Neural cell (in vitro differentiated cells): ENCODE measurements at regions not wholly inside any gene's neighbourhood (a gene's known extent, or its start where the extent isn't known, plus 50 kb on each side); places are given as distances from the start of the nearest gene placed in this dataset.

Source experiments
- H2AFZ ChIP-seq: fragments of 200-600, 300-800 bp; sonication (generic), shearing (Covaris generic); 2 replicates; pipeline ENCODE4 v1.6.0; 2014; ENCODE audit warnings: low read depth, mild to moderate bottlenecking, antibody characterized with exemption, low read length, moderate library complexity
- H3F3A ChIP-seq: fragments of 200-600 bp; shearing (Covaris generic); 2 replicates; pipeline ENCODE4 v1.6.1; 2016; ENCODE audit warnings: mild to moderate bottlenecking, moderate library complexity, mixed read lengths, antibody characterized with exemption, low read length; ENCODE audit not compliant: insufficient read depth, poor library complexity, severe bottlenecking
- H3K27ac ChIP-seq: fragments of 200-600, 300-800 bp; sonication (generic), shearing (Covaris generic); 2 replicates; pipeline ENCODE4 v1.5.1; 2014; ENCODE audit warnings: mild to moderate bottlenecking, low read length, moderate library complexity
- H3K27me3 ChIP-seq: fragments of 300-800, 200-600 bp; sonication (generic), shearing (Covaris generic); 2 replicates; pipeline ENCODE4 v1.6.0; 2014; ENCODE audit warnings: mild to moderate bottlenecking, low read depth, low read length, moderate library complexity; ENCODE audit not compliant: insufficient read depth
- H3K36me3 ChIP-seq: fragments of 300-800, 200-600 bp; sonication (generic), shearing (Covaris generic); 2 replicates; pipeline ENCODE4 v1.5.1; 2014; ENCODE audit warnings: mild to moderate bottlenecking, antibody characterized with exemption, low read length, moderate library complexity; ENCODE audit not compliant: insufficient read depth
- H3K4me2 ChIP-seq: fragments of 300-800, 200-600 bp; sonication (generic), shearing (Covaris generic); 2 replicates; pipeline ENCODE4 v1.6.0; 2014; ENCODE audit warnings: mild to moderate bottlenecking, low read length
- H3K4me3 ChIP-seq: fragments of 300-800, 200-600 bp; sonication (generic), shearing (Covaris generic); 2 replicates; pipeline ENCODE4 v1.5.1; 2014; ENCODE audit warnings: mild to moderate bottlenecking, low read length, moderate library complexity
- H3K79me2 ChIP-seq: fragments of 200-600 bp; shearing (Covaris generic); replicated peaks from 2 replicates; pipeline ENCODE4 v1.6.0; 2014; ENCODE audit warnings: mild to moderate bottlenecking, low read length, moderate library complexity; ENCODE audit not compliant: insufficient read depth
- H3K9ac ChIP-seq: fragments of 300-800, 200-600 bp; sonication (generic), shearing (Covaris generic); 2 replicates; pipeline ENCODE4 v1.6.1; 2016; ENCODE audit warnings: mild to moderate bottlenecking, low read length, mixed read lengths
- H3K9me2 ChIP-seq: fragments of 200-600 bp; shearing (Covaris generic); 2 replicates; pipeline ENCODE4 v1.6.1; 2016; ENCODE audit warnings: mild to moderate bottlenecking, low read length, mixed read lengths; ENCODE audit not compliant: insufficient read depth
- H3K9me3 ChIP-seq: fragments of 200-600, 300-800 bp; sonication (generic), shearing (Covaris generic); 2 replicates; pipeline ENCODE4 v1.6.1; 2016; ENCODE audit warnings: mild to moderate bottlenecking, mixed run types, low read length, moderate library complexity, mixed read lengths
- H4K20me1 ChIP-seq: fragments of 200-600 bp; shearing (Covaris generic); 2 replicates; pipeline ENCODE4 v1.6.1; 2016; ENCODE audit warnings: mild to moderate bottlenecking, mixed run types; ENCODE audit not compliant: insufficient read depth
- EP300 ChIP-seq: fragments of 450-650 bp; conservative IDR thresholded peaks from 2 replicates; pipeline ENCODE4 v1.6.1; 2014; ENCODE audit warnings: antibody characterized with exemption, mild to moderate bottlenecking, moderate library complexity; ENCODE audit not compliant: poor library complexity, severe bottlenecking
- EZH2 ChIP-seq: fragments of 200-600, 300-800 bp; shearing (Covaris generic), sonication (generic); IDR thresholded peaks from 2 replicates; pipeline ENCODE4 v1.6.1; 2014; ENCODE audit warnings: antibody characterized with exemption, low read length, borderline replicate concordance, mild to moderate bottlenecking; ENCODE audit not compliant: insufficient read depth, poor library complexity, severe bottlenecking
- MXI1 ChIP-seq: fragments of 450-650 bp; conservative IDR thresholded peaks from 2 replicates; pipeline ENCODE4 v1.6.1; 2014; ENCODE audit warnings: antibody characterized with exemption, mild to moderate bottlenecking; ENCODE audit not compliant: poor library complexity, severe bottlenecking
- POLR2AphosphoS5 ChIP-seq: IDR thresholded peaks from 2 replicates; pipeline ENCODE4 v1.6.1; 2012
- RAD21 ChIP-seq: fragments of 450-650 bp; conservative IDR thresholded peaks from 2 replicates; pipeline ENCODE4 v1.6.1; 2014; ENCODE audit warnings: antibody characterized with exemption, mild to moderate bottlenecking, moderate library complexity
- REST ChIP-seq: IDR thresholded peaks from 2 replicates; pipeline ENCODE4 v1.6.1; 2012; ENCODE audit warnings: borderline replicate concordance
- SMC3 ChIP-seq: fragments of 450-650 bp; conservative IDR thresholded peaks from 2 replicates; pipeline ENCODE4 v1.6.1; 2014; ENCODE audit warnings: antibody characterized with exemption, mild to moderate bottlenecking, moderate library complexity; ENCODE audit not compliant: poor library complexity
- TAF1 ChIP-seq: IDR thresholded peaks from 2 replicates; pipeline ENCODE4 v1.6.1; 2012; ENCODE audit warnings: low read depth
- TF ChIP-seq, protein P1 (sequence below): fragments of 450-650 bp; IDR thresholded peaks from 2 replicates; pipeline ENCODE4 v1.5.1; 2014; ENCODE audit warnings: antibody characterized with exemption, mild to moderate bottlenecking, moderate library complexity; ENCODE audit not compliant: poor library complexity, severe bottlenecking

GRCh38 chr10:118475214-118475613, 120.2 kb downstream of the PRLHR start:
- Histone ChIP-seq H4K20me1 (no peaks in the 10 kb centered on the region), H3K27ac (no peak overlapping the region)
- TF ChIP-seq MXI1 (no peak), REST (no peak), RAD21 (no peak), SMC3 (no peak), TAF1 (no peak), EP300 (no peak), POLR2AphosphoS5 (no peak), EZH2 (no peak)
- TF ChIP-seq, protein P1, sequence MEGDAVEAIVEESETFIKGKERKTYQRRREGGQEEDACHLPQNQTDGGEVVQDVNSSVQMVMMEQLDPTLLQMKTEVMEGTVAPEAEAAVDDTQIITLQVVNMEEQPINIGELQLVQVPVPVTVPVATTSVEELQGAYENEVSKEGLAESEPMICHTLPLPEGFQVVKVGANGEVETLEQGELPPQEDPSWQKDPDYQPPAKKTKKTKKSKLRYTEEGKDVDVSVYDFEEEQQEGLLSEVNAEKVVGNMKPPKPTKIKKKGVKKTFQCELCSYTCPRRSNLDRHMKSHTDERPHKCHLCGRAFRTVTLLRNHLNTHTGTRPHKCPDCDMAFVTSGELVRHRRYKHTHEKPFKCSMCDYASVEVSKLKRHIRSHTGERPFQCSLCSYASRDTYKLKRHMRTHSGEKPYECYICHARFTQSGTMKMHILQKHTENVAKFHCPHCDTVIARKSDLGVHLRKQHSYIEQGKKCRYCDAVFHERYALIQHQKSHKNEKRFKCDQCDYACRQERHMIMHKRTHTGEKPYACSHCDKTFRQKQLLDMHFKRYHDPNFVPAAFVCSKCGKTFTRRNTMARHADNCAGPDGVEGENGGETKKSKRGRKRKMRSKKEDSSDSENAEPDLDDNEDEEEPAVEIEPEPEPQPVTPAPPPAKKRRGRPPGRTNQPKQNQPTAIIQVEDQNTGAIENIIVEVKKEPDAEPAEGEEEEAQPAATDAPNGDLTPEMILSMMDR: no peak

GRCh38 chr10:118474111-118474510, 121.3 kb downstream of the PRLHR start:
- Histone ChIP-seq H3K27me3 (no peaks in the 10 kb centered on the region), H3K4me3 (no peak overlapping the region), H3K36me3 (no peaks in the 10 kb centered on the region), H3K9ac (no peak overlapping the region), H2AFZ (no peak overlapping the region), H3K9me3 (peaks cover 3% of the 10 kb centered on the region), H3F3A (no peaks in the 10 kb centered on the region), H3K27ac (no peak overlapping the region), H4K20me1 (no peaks in the 10 kb centered on the region), H3K4me2 (no peak overlapping the region), H3K79me2 (no peaks in the 10 kb centered on the region), H3K9me2 (no peaks in the 10 kb centered on the region)
- TF ChIP-seq EZH2 (no peak), MXI1 (no peak), SMC3 (no peak), EP300 (no peak), TAF1 (no peak), REST (no peak), POLR2AphosphoS5 (no peak), RAD21 (no peak)
- TF ChIP-seq, protein P1: no peak

More at GRCh38 chr10:118475214-118475613, 120.2 kb downstream of the PRLHR start:
- no peaks in the 10 kb centered on the region for H3F3A ChIP-seq
- no peak overlapping the region for H3K4me3 ChIP-seq
- H2AFZ ChIP-seq: no peak overlapping the region
- peaks cover 3% of the 10 kb centered on the region for H3K9me3 ChIP-seq
- no peaks in the 10 kb centered on the region for H3K79me2 ChIP-seq
- no peaks in the 10 kb centered on the region for H3K9me2 ChIP-seq
- H3K36me3 ChIP-seq: no peaks in the 10 kb centered on the region
- no peaks in the 10 kb centered on the region for H3K27me3 ChIP-seq
- H3K4me2 ChIP-seq: no peak overlapping the region
- H3K9ac ChIP-seq: no peak overlapping the region
